GM12878 (cell line): ENCODE measurements at regions not wholly inside any gene's neighbourhood (a gene's known extent, or its start where the extent isn't known, plus 50 kb on each side); places are given as distances from the start of the nearest gene placed in this dataset.

Experiments used
- BRCA1 ChIP-seq: IDR thresholded peaks from 2 replicates; pipeline ENCODE4 v1.6.1; 2011; ENCODE audit warnings: low read depth, low read length, improper control_type of control experiment
- CBFB ChIP-seq: IDR thresholded peaks from 2 replicates; pipeline ENCODE4 v1.6.1; 2016; ENCODE audit warnings: antibody characterized with exemption, low read depth
- CEBPB ChIP-seq, 2 experiments: fragments of 150-350 bp in 1 of 2; IDR thresholded peaks; 2 replicates each; pipeline ENCODE4 v1.6.1; 2012 to 2014; ENCODE audit warnings: low read depth in 2 of 2, low read length in 2 of 2, borderline replicate concordance in 1 of 2, inconsistent platforms in 1 of 2
- HCFC1 ChIP-seq: fragments of 150-350 bp; IDR thresholded peaks from 2 replicates; pipeline ENCODE4 v1.6.1; 2014; ENCODE audit warnings: low read length
- JUNB ChIP-seq: IDR thresholded peaks from 2 replicates; pipeline ENCODE4 v1.6.1; 2016; ENCODE audit warnings: antibody characterized with exemption, mild to moderate bottlenecking
- POLR2A ChIP-seq: IDR thresholded peaks from 2 replicates; pipeline ENCODE4 v1.6.1; 2011; ENCODE audit warnings: low read depth, mild to moderate bottlenecking, low read length
- POLR2AphosphoS5 ChIP-seq: IDR thresholded peaks from 2 replicates; pipeline ENCODE4 v1.6.1; 2011; ENCODE audit warnings: mild to moderate bottlenecking, low read length, inconsistent platforms
- SREBF2 ChIP-seq: IDR thresholded peaks from 2 replicates; pipeline ENCODE4 v1.6.1; 2012; ENCODE audit warnings: mild to moderate bottlenecking, low read length
- TAF1 ChIP-seq: IDR thresholded peaks from 2 replicates; pipeline ENCODE4 v1.6.1; 2011; ENCODE audit warnings: mild to moderate bottlenecking, low read depth, low read length, borderline replicate concordance
- TF ChIP-seq, protein P1 (sequence below), 3 experiments: IDR thresholded peaks in 2 of 3; conservative IDR thresholded peaks in 1 of 3; 2 replicates each; pipeline ENCODE4 v1.5.1; 2011; ENCODE audit warnings: low read depth in 3 of 3, low read length in 3 of 3, mild to moderate bottlenecking in 3 of 3, control low read depth in 2 of 3, moderate library complexity in 2 of 3, inconsistent platforms in 1 of 3, mixed read lengths in 1 of 3; ENCODE audit not compliant: control insufficient read depth in 2 of 3, insufficient read depth in 1 of 3; ENCODE audit errors: extremely low read depth in 1 of 3
- TF ChIP-seq, protein P2 (sequence below): fragments of 150-350 bp; IDR thresholded peaks from 2 replicates; pipeline ENCODE4 v1.6.1; 2016; ENCODE audit warnings: low read depth, low read length

DNA sequence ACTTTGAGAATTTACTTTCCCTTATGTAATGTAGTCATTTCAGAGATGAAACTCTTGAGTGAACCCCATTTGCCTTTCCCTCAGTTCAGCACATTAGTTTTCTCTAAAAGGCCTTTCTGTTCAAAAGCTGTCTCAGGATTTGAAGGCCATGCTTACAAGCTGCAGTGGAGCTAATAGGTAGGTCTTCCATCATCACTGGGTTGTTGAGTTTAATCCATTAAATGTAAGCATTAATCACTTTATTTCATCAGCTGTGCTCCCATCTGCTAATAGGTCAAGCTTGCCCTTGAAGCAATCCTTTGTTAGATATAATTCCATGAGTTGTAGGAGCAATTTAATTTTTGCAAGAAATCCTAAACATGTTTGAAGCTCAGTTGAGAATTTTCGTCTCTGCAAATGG is 422.2 kb upstream of the ZP4 start:
- TF ChIP-seq, protein P1, sequence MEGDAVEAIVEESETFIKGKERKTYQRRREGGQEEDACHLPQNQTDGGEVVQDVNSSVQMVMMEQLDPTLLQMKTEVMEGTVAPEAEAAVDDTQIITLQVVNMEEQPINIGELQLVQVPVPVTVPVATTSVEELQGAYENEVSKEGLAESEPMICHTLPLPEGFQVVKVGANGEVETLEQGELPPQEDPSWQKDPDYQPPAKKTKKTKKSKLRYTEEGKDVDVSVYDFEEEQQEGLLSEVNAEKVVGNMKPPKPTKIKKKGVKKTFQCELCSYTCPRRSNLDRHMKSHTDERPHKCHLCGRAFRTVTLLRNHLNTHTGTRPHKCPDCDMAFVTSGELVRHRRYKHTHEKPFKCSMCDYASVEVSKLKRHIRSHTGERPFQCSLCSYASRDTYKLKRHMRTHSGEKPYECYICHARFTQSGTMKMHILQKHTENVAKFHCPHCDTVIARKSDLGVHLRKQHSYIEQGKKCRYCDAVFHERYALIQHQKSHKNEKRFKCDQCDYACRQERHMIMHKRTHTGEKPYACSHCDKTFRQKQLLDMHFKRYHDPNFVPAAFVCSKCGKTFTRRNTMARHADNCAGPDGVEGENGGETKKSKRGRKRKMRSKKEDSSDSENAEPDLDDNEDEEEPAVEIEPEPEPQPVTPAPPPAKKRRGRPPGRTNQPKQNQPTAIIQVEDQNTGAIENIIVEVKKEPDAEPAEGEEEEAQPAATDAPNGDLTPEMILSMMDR (IDR thresholded peaks at IDR 0.05 in 2 of 3, conservative IDR thresholded peaks at IDR 0.05 in 1 of 3; ENCODE audit: control insufficient read depth in 2 of 3, extremely low read depth in 1 of 3, insufficient read depth in 1 of 3, low read depth in 3 of 3, low read length in 3 of 3) = no peak
- TF ChIP-seq POLR2AphosphoS5 (no peak), POLR2A (no peak), BRCA1 (no peak), CEBPB (IDR thresholded peaks at IDR 0.05; ENCODE audit: borderline replicate concordance in 1 of 2, low read depth in 2 of 2, low read length in 2 of 2) (no peak), CBFB (no peak), SREBF2 (no peak), TAF1 (no peak), JUNB (no peak), HCFC1 (no peak)
- TF ChIP-seq, protein P2, sequence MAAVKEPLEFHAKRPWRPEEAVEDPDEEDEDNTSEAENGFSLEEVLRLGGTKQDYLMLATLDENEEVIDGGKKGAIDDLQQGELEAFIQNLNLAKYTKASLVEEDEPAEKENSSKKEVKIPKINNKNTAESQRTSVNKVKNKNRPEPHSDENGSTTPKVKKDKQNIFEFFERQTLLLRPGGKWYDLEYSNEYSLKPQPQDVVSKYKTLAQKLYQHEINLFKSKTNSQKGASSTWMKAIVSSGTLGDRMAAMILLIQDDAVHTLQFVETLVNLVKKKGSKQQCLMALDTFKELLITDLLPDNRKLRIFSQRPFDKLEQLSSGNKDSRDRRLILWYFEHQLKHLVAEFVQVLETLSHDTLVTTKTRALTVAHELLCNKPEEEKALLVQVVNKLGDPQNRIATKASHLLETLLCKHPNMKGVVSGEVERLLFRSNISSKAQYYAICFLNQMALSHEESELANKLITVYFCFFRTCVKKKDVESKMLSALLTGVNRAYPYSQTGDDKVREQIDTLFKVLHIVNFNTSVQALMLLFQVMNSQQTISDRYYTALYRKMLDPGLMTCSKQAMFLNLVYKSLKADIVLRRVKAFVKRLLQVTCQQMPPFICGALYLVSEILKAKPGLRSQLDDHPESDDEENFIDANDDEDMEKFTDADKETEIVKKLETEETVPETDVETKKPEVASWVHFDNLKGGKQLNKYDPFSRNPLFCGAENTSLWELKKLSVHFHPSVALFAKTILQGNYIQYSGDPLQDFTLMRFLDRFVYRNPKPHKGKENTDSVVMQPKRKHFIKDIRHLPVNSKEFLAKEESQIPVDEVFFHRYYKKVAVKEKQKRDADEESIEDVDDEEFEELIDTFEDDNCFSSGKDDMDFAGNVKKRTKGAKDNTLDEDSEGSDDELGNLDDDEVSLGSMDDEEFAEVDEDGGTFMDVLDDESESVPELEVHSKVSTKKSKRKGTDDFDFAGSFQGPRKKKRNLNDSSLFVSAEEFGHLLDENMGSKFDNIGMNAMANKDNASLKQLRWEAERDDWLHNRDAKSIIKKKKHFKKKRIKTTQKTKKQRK = no peak
